Loucy (cell line): ENCODE measurements at regions not wholly inside any gene's neighbourhood (a gene's known extent, or its start where the extent isn't known, plus 50 kb on each side); places are given as distances from the start of the nearest gene placed in this dataset.

Experiments used
- H2AFZ ChIP-seq: fragments of 200-600 bp; sonication (generic); 2 replicates; pipeline ENCODE4 v1.6.0; 2016; ENCODE audit warnings: antibody characterized with exemption, mild to moderate bottlenecking, low read length, moderate library complexity
- H3F3A ChIP-seq: fragments of 200-600 bp; 2 replicates; pipeline ENCODE4 v1.6.0; 2016; ENCODE audit warnings: antibody characterized with exemption, low read depth, mild to moderate bottlenecking
- H3K27me3 ChIP-seq: fragments of 200-600 bp; sonication (generic); 2 replicates; pipeline ENCODE4 v1.6.1; 2014; ENCODE audit warnings: low read length, mild to moderate bottlenecking; ENCODE audit not compliant: insufficient read depth, poor library complexity, severe bottlenecking
- H3K36me3 ChIP-seq: fragments of 200-600 bp; sonication (generic); 2 replicates; pipeline ENCODE4 v1.6.1; 2016; ENCODE audit warnings: low read length; ENCODE audit not compliant: insufficient read depth
- H3K4me1 ChIP-seq: fragments of 200-600 bp; sonication (generic); 2 replicates; pipeline ENCODE4 v1.5.1; 2014; ENCODE audit warnings: low read length, mild to moderate bottlenecking; ENCODE audit not compliant: insufficient read depth, poor library complexity, severe bottlenecking
- H3K4me2 ChIP-seq: fragments of 200-600 bp; sonication (generic); 2 replicates; pipeline ENCODE4 v1.6.0; 2014; ENCODE audit warnings: antibody characterized with exemption, low read length, low read depth, mild to moderate bottlenecking; ENCODE audit not compliant: poor library complexity, severe bottlenecking
- H3K4me3 ChIP-seq: fragments of 200-600 bp; sonication (generic); 2 replicates; pipeline ENCODE4 v1.5.1; 2014; ENCODE audit warnings: low read length, mild to moderate bottlenecking, mixed read lengths; ENCODE audit not compliant: poor library complexity, severe bottlenecking
- H3K79me2 ChIP-seq: fragments of 200-600 bp; sonication (generic); 2 replicates; pipeline ENCODE4 v1.6.1; 2014; ENCODE audit warnings: low read length; ENCODE audit not compliant: insufficient read depth
- H3K9ac ChIP-seq: fragments of 200-600 bp; sonication (generic); 2 replicates; pipeline ENCODE4 v1.6.0; 2014; ENCODE audit warnings: mild to moderate bottlenecking, low read depth, low read length, moderate library complexity; ENCODE audit not compliant: poor library complexity, severe bottlenecking
- H3K9me2 ChIP-seq: fragments of 200-600 bp; sonication (generic); replicated peaks from 2 replicates; pipeline ENCODE4 v1.6.1; 2016; ENCODE audit warnings: low read depth, low read length, mixed read lengths
- H3K9me3 ChIP-seq: fragments of 200-600 bp; sonication (generic); 2 replicates; pipeline ENCODE4 v1.6.1; 2014; ENCODE audit warnings: mild to moderate bottlenecking, antibody characterized with exemption, low read length, low read depth; ENCODE audit not compliant: insufficient read depth
- H4K20me1 ChIP-seq: fragments of 200-600 bp; sonication (generic); 2 replicates; pipeline ENCODE4 v1.6.0; 2014; ENCODE audit warnings: antibody characterized with exemption, low read length, mild to moderate bottlenecking; ENCODE audit not compliant: insufficient read depth, poor library complexity, severe bottlenecking
- EZH2phosphoT487 ChIP-seq: fragments of 200-600 bp; IDR thresholded peaks from 2 replicates; pipeline ENCODE4 v1.6.1; 2018; ENCODE audit warnings: antibody characterized with exemption, mild to moderate bottlenecking, moderate library complexity, borderline replicate concordance
- TF ChIP-seq, protein P1 (sequence below): fragments of 200-600 bp; sonication (generic); conservative IDR thresholded peaks from 2 replicates; pipeline ENCODE4 v1.5.1; 2014; ENCODE audit warnings: mild to moderate bottlenecking, antibody characterized with exemption, low read length

DNA sequence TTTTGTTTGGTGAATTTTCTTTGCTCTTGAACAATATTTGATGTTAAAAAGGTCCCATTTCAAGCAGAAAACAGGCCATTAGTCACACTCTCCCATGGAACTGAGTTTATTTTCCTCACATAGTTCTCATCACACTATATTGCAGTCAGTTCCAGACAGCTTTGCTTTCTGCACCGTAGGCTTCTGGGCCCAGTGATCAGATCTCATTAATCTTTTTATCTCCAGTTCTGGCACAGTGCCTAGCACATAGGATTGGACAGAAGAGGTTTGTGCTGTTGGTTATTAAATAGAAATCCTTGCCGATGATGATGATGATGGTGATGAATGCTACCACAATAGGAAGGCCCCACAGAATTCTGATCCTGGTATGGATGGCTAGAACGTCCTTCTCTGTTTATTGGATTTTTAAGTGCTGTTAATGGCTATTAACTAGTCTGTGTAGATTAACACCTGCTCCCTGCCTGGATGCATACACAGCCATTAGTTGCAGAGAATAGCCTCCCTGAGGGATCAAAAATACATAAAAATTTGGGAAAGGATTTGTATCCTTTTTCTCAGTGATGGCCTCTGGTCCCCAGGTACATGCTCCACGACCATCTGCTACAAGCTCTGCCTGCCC, 52.0 kb upstream of the NTRK2 start:
- TF ChIP-seq, protein P1, sequence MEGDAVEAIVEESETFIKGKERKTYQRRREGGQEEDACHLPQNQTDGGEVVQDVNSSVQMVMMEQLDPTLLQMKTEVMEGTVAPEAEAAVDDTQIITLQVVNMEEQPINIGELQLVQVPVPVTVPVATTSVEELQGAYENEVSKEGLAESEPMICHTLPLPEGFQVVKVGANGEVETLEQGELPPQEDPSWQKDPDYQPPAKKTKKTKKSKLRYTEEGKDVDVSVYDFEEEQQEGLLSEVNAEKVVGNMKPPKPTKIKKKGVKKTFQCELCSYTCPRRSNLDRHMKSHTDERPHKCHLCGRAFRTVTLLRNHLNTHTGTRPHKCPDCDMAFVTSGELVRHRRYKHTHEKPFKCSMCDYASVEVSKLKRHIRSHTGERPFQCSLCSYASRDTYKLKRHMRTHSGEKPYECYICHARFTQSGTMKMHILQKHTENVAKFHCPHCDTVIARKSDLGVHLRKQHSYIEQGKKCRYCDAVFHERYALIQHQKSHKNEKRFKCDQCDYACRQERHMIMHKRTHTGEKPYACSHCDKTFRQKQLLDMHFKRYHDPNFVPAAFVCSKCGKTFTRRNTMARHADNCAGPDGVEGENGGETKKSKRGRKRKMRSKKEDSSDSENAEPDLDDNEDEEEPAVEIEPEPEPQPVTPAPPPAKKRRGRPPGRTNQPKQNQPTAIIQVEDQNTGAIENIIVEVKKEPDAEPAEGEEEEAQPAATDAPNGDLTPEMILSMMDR: no peak
- no peak for TF ChIP-seq EZH2phosphoT487
- Histone ChIP-seq H3K9me2 (no peaks in the 10 kb centered on the region), H2AFZ (no peak overlapping the region), H3K9ac (no peak overlapping the region), H3K4me3 (no peak overlapping the region), H3K79me2 (no peaks in the 10 kb centered on the region), H3K9me3 (no peaks in the 10 kb centered on the region), H3K36me3 (no peaks in the 10 kb centered on the region), H3K4me2 (no peak overlapping the region), H4K20me1 (no peaks in the 10 kb centered on the region), H3K4me1 (no peaks in the 10 kb centered on the region), H3K27me3 (no peaks in the 10 kb centered on the region), H3F3A (no peaks in the 10 kb centered on the region)
